GM13977 (cell line): ENCODE measurements at regions not wholly inside any gene's neighbourhood (a gene's known extent, or its start where the extent isn't known, plus 50 kb on each side); places are given as distances from the start of the nearest gene placed in this dataset.

Experiments
- DNase-seq: peaks from one replicate; pipeline ENCODE4 v3.0.0; 2012; ENCODE audit warnings: low spot score
- in situ Hi-C: fragments of 300-500 bp; cut with MboI; formaldehyde crosslinking; loops from one replicate; pipeline ENCODE4 v1.12.0; 2022; ENCODE audit warnings: low sequenced_read_pairs, low pct_unique_long_range_greater_than_20kb, mixed read lengths, inconsistent platforms; ENCODE audit not compliant: unreplicated experiment
- TF ChIP-seq, protein P1 (sequence below): IDR thresholded peaks from 2 replicates; pipeline ENCODE4 v1.5.1; 2012; ENCODE audit warnings: mild to moderate bottlenecking, control low read depth; ENCODE audit not compliant: insufficient read depth; ENCODE audit errors: extremely low read depth, missing control alignments

DNA sequence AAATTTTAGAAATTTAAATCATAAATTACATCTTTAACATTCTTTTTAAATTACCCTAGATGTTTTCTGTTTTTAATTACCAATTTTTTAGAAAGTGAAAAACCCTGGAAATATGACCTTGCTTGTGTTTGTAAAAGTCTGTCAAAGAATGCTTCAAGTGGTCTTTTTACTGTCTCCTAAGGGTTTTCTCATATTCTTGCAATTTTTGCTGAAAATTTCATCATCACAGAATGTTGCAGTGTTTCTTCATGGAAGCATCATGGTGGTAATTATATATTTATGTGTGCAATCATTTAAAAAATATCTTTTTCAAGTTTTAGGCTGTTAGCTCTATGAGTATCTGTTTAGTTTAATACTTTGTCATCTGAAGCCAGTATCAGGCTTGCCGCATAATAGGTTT is 178.2 kb downstream of the HDGFL1 start:
- in situ Hi-C loops = no loop called here
- TF ChIP-seq, protein P1, sequence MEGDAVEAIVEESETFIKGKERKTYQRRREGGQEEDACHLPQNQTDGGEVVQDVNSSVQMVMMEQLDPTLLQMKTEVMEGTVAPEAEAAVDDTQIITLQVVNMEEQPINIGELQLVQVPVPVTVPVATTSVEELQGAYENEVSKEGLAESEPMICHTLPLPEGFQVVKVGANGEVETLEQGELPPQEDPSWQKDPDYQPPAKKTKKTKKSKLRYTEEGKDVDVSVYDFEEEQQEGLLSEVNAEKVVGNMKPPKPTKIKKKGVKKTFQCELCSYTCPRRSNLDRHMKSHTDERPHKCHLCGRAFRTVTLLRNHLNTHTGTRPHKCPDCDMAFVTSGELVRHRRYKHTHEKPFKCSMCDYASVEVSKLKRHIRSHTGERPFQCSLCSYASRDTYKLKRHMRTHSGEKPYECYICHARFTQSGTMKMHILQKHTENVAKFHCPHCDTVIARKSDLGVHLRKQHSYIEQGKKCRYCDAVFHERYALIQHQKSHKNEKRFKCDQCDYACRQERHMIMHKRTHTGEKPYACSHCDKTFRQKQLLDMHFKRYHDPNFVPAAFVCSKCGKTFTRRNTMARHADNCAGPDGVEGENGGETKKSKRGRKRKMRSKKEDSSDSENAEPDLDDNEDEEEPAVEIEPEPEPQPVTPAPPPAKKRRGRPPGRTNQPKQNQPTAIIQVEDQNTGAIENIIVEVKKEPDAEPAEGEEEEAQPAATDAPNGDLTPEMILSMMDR = no peak
- no peak for DNase-seq

DNA sequence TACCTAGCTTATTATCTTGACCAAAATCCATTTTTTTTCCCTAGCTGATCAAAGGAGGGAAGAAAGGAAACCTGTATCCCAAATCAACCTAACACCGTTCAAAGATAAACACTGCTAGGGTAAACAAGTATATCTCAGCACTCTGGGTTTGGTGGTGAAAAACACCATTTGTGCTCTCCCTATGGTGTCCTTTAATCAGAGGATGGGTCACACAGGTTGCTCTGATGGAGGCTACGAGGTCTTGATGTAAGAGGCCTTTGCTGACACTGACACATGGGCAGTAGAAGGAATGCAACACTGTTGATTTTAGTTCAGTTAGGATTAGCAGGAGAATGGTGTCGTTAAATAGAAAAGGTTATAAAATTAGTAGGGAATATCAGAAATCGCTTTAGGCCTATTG is 179.3 kb downstream of the HDGFL1 start:
- in situ Hi-C loops = no loop called here
- TF ChIP-seq, protein P1 = no peak

DNA sequence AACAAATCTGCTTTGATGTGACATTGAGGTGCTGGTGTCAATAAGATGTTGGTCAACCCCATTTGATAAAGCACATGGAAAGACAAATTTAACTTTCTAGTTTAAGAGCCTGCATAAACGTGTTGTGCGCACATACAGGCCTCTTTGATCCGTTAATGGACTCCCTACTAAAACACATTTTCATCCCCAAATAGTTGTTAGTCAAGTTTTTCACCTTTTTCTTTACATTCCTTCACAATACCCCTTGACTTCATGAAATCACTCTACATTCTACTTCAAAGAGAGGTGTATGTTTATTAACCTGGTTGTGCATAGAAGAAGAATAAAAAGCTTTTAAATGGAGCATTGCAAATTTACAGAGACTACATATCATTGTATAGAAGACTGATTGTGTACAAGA is 180.3 kb downstream of the HDGFL1 start:
- DNase-seq = no peak
- in situ Hi-C loops = no loop called here
- TF ChIP-seq, protein P1 = no peak

More for the DNA sequence above, 179.3 kb downstream of the HDGFL1 start:
- no peak for DNase-seq

DNA sequence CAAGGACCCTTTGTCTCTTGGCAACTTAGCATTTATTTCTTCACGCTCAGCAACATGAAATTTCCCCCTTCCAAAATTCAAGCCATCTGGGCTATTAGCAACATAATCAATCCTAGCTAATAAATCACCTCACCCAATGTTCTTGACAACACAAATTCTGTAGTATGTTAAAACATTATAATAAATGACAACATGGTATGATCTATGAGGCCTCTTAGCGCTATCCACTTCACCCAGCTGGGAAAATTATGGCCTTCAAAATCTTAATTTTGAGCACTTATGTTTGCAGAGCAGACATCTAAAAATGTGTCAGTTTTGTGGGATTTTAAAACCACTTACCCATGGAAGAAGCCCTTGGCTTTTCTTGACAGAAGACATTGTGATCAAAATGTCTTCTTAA is 181.9 kb downstream of the HDGFL1 start:
- TF ChIP-seq, protein P1 = no peak
- DNase-seq = no peak
- in situ Hi-C loops = no loop called here

DNA sequence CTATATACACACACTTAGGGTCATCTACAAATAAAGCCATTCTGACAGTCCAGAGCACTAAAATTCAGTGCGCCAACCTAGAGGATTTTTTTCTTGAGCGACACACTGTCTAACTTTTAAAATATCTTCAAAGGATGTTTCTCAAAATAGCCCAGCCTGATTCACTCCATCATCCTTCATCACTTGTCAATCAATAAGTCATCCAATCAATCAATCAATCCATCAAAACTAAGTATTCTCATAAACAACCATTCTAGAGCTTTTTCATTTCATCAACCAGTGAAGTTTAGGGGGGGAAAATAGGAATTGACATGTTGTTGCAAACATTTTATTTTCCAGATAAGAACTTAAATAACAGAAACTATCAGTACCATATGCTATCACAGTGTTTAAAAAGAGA is 183.2 kb downstream of the HDGFL1 start:
- TF ChIP-seq, protein P1 = no peak
- in situ Hi-C loops = no loop called here
- no peak for DNase-seq

DNA sequence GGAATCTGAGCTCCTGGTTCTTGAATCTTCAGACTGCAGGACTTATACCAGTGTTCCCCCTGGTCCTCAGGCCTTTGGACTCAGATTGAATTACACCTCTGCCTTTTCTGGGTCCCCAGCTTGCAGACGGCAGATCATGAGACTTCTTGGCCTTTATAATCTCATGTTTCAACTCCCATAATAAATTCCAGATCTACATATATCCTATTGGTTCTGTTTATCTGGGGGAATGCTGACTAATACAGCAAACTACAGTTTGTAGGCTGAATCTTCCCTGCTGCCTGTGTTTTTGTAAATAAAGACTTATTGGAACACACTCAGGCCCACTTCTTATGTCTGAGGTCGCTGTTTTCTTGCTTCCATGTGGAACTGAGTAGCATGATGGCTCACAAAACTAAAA is 184.7 kb downstream of the HDGFL1 start:
- TF ChIP-seq, protein P1 = no peak
- no peak for DNase-seq
- in situ Hi-C loops = no loop called here

DNA sequence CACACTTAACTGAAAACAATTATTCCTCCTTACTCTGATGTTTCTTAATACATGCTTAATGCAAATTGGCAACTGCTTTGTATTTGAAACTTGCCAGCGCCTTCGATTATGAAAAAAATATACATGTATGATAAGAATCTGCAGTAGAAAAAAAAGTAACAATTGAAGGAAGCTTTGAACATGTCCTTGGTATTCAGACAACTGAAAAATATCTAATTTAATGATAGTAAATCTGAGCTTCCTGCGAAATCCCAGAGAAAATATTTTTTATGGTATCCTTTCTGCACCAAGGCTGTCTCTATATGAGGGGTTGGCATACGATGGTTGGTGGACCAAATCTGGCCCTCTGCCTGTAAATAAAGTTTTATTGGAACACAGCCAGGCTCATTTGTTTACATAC is 186.2 kb downstream of the HDGFL1 start:
- in situ Hi-C loops = no loop called here
- TF ChIP-seq, protein P1 = no peak
- no peak for DNase-seq
